HepG2 (cell line): ENCODE measurements at regions not wholly inside any gene's neighbourhood (a gene's known extent, or its start where the extent isn't known, plus 50 kb on each side); places are given as distances from the start of the nearest gene placed in this dataset.

ENCODE experiments used
- ETV6 ChIP-seq: sonication (generic); formaldehyde crosslinking; conservative IDR thresholded peaks from 2 replicates; pipeline ENCODE4 v1.4.0; 2020; ENCODE audit warnings: missing genetic modification reagents
- HOXA3 ChIP-seq: sonication (generic); formaldehyde crosslinking; IDR thresholded peaks from 2 replicates; pipeline ENCODE4 v1.5.0; 2020; ENCODE audit warnings: missing genetic modification reagents
- IKZF4 ChIP-seq: sonication (generic); formaldehyde crosslinking; IDR thresholded peaks from 2 replicates; pipeline ENCODE4 v1.5.1; 2020; ENCODE audit warnings: borderline replicate concordance, mild to moderate bottlenecking, low read depth, missing genetic modification reagents; ENCODE audit errors: not compliant biosample characterization
- PLSCR1 ChIP-seq: sonication (generic); formaldehyde crosslinking; IDR thresholded peaks from 2 replicates; pipeline ENCODE4 v1.5.0; 2020; ENCODE audit warnings: missing genetic modification reagents, mild to moderate bottlenecking, borderline replicate concordance
- RBAK ChIP-seq: sonication (generic); formaldehyde crosslinking; IDR thresholded peaks from 2 replicates; pipeline ENCODE4 v1.5.1; 2020; ENCODE audit warnings: mild to moderate bottlenecking, missing genetic modification reagents
- RERE ChIP-seq: IDR thresholded peaks from 2 replicates; pipeline ENCODE4 v1.6.1; 2016; ENCODE audit warnings: low read depth, missing genetic modification reagents, missing compliant biosample characterization
- SOX5 ChIP-seq: IDR thresholded peaks from 2 replicates; pipeline ENCODE4 v1.6.1; 2016; ENCODE audit warnings: borderline replicate concordance
- SSRP1 ChIP-seq: IDR thresholded peaks from 2 replicates; pipeline ENCODE4 v1.6.1; 2016; ENCODE audit warnings: control low read depth
- TAF15 ChIP-seq: fragments of 200-400 bp; formaldehyde crosslinking; IDR thresholded peaks from one replicate; pipeline ENCODE4 v1.6.1; 2018; ENCODE audit warnings: mild to moderate bottlenecking, low read depth, low read length; ENCODE audit not compliant: poor library complexity, severe bottlenecking
- ZBTB34 ChIP-seq: sonication (generic); formaldehyde crosslinking; IDR thresholded peaks from 2 replicates; pipeline ENCODE4 v1.8.0; 2022; ENCODE audit warnings: mild to moderate bottlenecking, missing genetic modification reagents
- ZFP41 ChIP-seq: sonication (generic); formaldehyde crosslinking; IDR thresholded peaks from 2 replicates; pipeline ENCODE4 v1.4.0; 2020; ENCODE audit warnings: mild to moderate bottlenecking, missing genetic modification reagents, borderline replicate concordance
- ZFY ChIP-seq: sonication (generic); formaldehyde crosslinking; IDR thresholded peaks from 2 replicates; pipeline ENCODE4 v1.4.0; 2020; ENCODE audit warnings: missing genetic modification reagents
- ZFYVE20 ChIP-seq: sonication (generic); formaldehyde crosslinking; IDR thresholded peaks from 2 replicates; pipeline ENCODE4 v1.8.0; 2023; ENCODE audit warnings: low read depth, mild to moderate bottlenecking, moderate library complexity, missing genetic modification reagents, borderline replicate concordance
- ZNF101 ChIP-seq: sonication (generic); formaldehyde crosslinking; IDR thresholded peaks from 2 replicates; pipeline ENCODE4 v1.4.0; 2020; ENCODE audit warnings: mild to moderate bottlenecking, low read depth, missing genetic modification reagents, borderline replicate concordance
- ZNF138 ChIP-seq: sonication (generic); formaldehyde crosslinking; IDR thresholded peaks from 2 replicates; pipeline ENCODE4 v1.5.0; 2020; ENCODE audit warnings: mild to moderate bottlenecking, low read depth, missing genetic modification reagents
- ZNF224 ChIP-seq: sonication (generic); formaldehyde crosslinking; IDR thresholded peaks from 2 replicates; pipeline ENCODE4 v1.5.0; 2020; ENCODE audit warnings: mild to moderate bottlenecking, missing genetic modification reagents
- ZNF232 ChIP-seq: sonication (generic); formaldehyde crosslinking; IDR thresholded peaks from 2 replicates; pipeline ENCODE4 v1.4.0; 2020; ENCODE audit warnings: missing genetic modification reagents, borderline replicate concordance
- ZNF484 ChIP-seq: sonication (generic); formaldehyde crosslinking; IDR thresholded peaks from 2 replicates; pipeline ENCODE4 v1.5.1; 2020; ENCODE audit warnings: mild to moderate bottlenecking, low read depth, missing genetic modification reagents, borderline replicate concordance
- ZNF501 ChIP-seq: sonication (generic); formaldehyde crosslinking; IDR thresholded peaks from 2 replicates; pipeline ENCODE4 v1.5.1; 2020; ENCODE audit warnings: mild to moderate bottlenecking, moderate library complexity, missing genetic modification reagents
- ZNF550 ChIP-seq: sonication (generic); formaldehyde crosslinking; IDR thresholded peaks from 2 replicates; pipeline ENCODE4 v1.4.0; 2020; ENCODE audit warnings: mild to moderate bottlenecking, missing genetic modification reagents, borderline replicate concordance
- ZNF709 ChIP-seq: sonication (generic); formaldehyde crosslinking; IDR thresholded peaks from 2 replicates; pipeline ENCODE4 v1.5.0; 2020; ENCODE audit warnings: mild to moderate bottlenecking, missing genetic modification reagents
- ZSCAN25 ChIP-seq: sonication (generic); formaldehyde crosslinking; IDR thresholded peaks from 2 replicates; pipeline ENCODE4 v1.8.0; 2022; ENCODE audit warnings: mild to moderate bottlenecking, missing genetic modification reagents
- ZZZ3 ChIP-seq: sonication (generic); formaldehyde crosslinking; IDR thresholded peaks from 2 replicates; pipeline ENCODE4 v1.4.0; 2020; ENCODE audit warnings: missing genetic modification reagents, mild to moderate bottlenecking, borderline replicate concordance

GRCh38 chr2:8630676-8631464 is 51.0 kb upstream of the ID2 start (continued):
- no peak for TF ChIP-seq RERE (CRISPR knock-in tag)
- no peak for TF ChIP-seq IKZF4
- TF ChIP-seq RBAK (CRISPR knock-in tag) = no peak
- no peak for TF ChIP-seq ETV6
- no peak for TF ChIP-seq ZNF101 (CRISPR knock-in tag)
- no peak for TF ChIP-seq ZZZ3 (CRISPR knock-in tag)
- no peak for TF ChIP-seq ZFY (CRISPR knock-in tag)
- TF ChIP-seq HOXA3 (CRISPR knock-in tag) = peak; percentile 51; the same call in 1 of the 2 replicates
- TF ChIP-seq ZFP41 (CRISPR knock-in tag) = no peak
- TF ChIP-seq ZNF501 = 0 out of 2 replicates have a peak, but pooled peaks have one; percentile 17
- TF ChIP-seq PLSCR1 = no peak
- TF ChIP-seq ZBTB34 (CRISPR knock-in tag) = no peak
- TF ChIP-seq ZNF550 (CRISPR knock-in tag) = no peak
- TF ChIP-seq ZSCAN25 = no peak
- TF ChIP-seq ZNF709 (CRISPR knock-in tag) = 0 out of 2 replicates have a peak, but pooled peaks have one; percentile 21
- 0 out of 2 replicates have a peak, but pooled peaks have one; percentile 54 for TF ChIP-seq SSRP1
- TF ChIP-seq ZNF484 (CRISPR knock-in tag) = no peak
- no peak for TF ChIP-seq TAF15
- TF ChIP-seq ZFYVE20 = no peak
- no peak for TF ChIP-seq ZNF232
- TF ChIP-seq ZNF224 (CRISPR knock-in tag) = peak; percentile 48; the same call in 1 of the 2 replicates
- peak; percentile 84; the same call in 1 of the 2 replicates for TF ChIP-seq SOX5 (CRISPR knock-in tag)
- TF ChIP-seq ZNF138 (CRISPR knock-in tag) = no peak
